ENCODE measurements at regions not wholly inside any gene's neighbourhood (a gene's known extent, or its start where the extent isn't known, plus 50 kb on each side); places are given as distances from the start of the nearest gene placed in this dataset.

- Histone ChIP-seq H3K27me3 (peaks cover 0 to 5% (median 0%) of the 10 kb centered on the region in 9 donors), H3K4me1 (no peaks in the 10 kb centered on the region), H3K27ac (peak overlapping the region in 2 of 12 donors; percentile 6 to 32), H3K36me3 (no peaks in the 10 kb centered on the region), H3K9me3 (no peaks in the 10 kb centered on the region), H3K4me3 (no peak overlapping the region)
- no peak for TF ChIP-seq CTCF (IDR thresholded peaks at IDR 0.05)
- no peak for TF ChIP-seq POLR2A (IDR thresholded peaks at IDR 0.05)
- DNase-seq (peak in 3 of 5 donors; percentile 23 to 36 (median 24)), ATAC-seq (peak in 2 of 4 donors; percentile 50 to 65)
- intact Hi-C loops (cut with DNase I) = no loop called here
- WGBS, 4 donors = 58 to 65% (median 60%) methylated on average over 15 of the region's 15 CpGs
These were observed 263.7 kb upstream of the DAPK1 start for GRCh38 chr9:87233899-87234455.

GRCh38 chr9:87234854-87235253 is 262.8 kb upstream of the DAPK1 start:
- H3K27ac ChIP-seq = no peak overlapping the region
- H3K4me3 ChIP-seq = no peak overlapping the region
- peaks cover 0 to 5% (median 0%) of the 10 kb centered on the region in 9 donors for H3K27me3 ChIP-seq
- 54 to 76% (median 74%) methylated on average over 3 of the region's 3 CpGs for WGBS, 4 donors
- no peak for ATAC-seq
- intact Hi-C loops (cut with DNase I) = no loop called here
- no peaks in the 10 kb centered on the region for H3K4me1 ChIP-seq
- no peaks in the 10 kb centered on the region for H3K9me3 ChIP-seq
- TF ChIP-seq CTCF (IDR thresholded peaks at IDR 0.05) (no peak), POLR2A (IDR thresholded peaks at IDR 0.05) (no peak)
- H3K36me3 ChIP-seq = no peaks in the 10 kb centered on the region
- DNase-seq = no peak

- ATAC-seq = no peak
- TF ChIP-seq POLR2A (IDR thresholded peaks at IDR 0.05) (no peak), CTCF (IDR thresholded peaks at IDR 0.05) (no peak)
These were observed 261.1 kb upstream of the DAPK1 start for GRCh38 chr9:87236546-87236945.

GRCh38 chr9:87237336-87237735 is 260.3 kb upstream of the DAPK1 start:
- Histone ChIP-seq H3K27me3 (peaks cover 0 to 5% (median 0%) of the 10 kb centered on the region in 9 donors), H3K9me3 (no peaks in the 10 kb centered on the region), H3K36me3 (no peaks in the 10 kb centered on the region), H3K4me1 (no peaks in the 10 kb centered on the region), H3K27ac (no peak overlapping the region), H3K4me3 (no peak overlapping the region)
- WGBS, 4 donors = 76 to 92% (median 87%) methylated on average over 4 of the region's 4 CpGs
- no peak for TF ChIP-seq POLR2A (IDR thresholded peaks at IDR 0.05)
- no peak for TF ChIP-seq CTCF (IDR thresholded peaks at IDR 0.05)
- ATAC-seq = no peak
- no peak for DNase-seq
- intact Hi-C loops (cut with DNase I) = no loop called here

More at GRCh38 chr9:87236546-87236945, 261.1 kb upstream of the DAPK1 start:
- intact Hi-C loops (cut with DNase I) = no loop called here
- Histone ChIP-seq H3K4me3 (no peak overlapping the region), H3K9me3 (no peaks in the 10 kb centered on the region), H3K36me3 (no peaks in the 10 kb centered on the region), H3K27me3 (peaks cover 0 to 5% (median 0%) of the 10 kb centered on the region in 9 donors), H3K27ac (no peak overlapping the region), H3K4me1 (no peaks in the 10 kb centered on the region)
- DNase-seq = no peak
- 88 to 100% (median 97%) methylated on average over 1 of the region's 1 CpG for WGBS, 4 donors

Measured in heart left ventricle (tissue), 16 donors.